ENCODE measurements at regions not wholly inside any gene's neighbourhood (a gene's known extent, or its start where the extent isn't known, plus 50 kb on each side); places are given as distances from the start of the nearest gene placed in this dataset.

GRCh38 chr18:34108206-34108605 is 116.5 kb downstream of the NOL4 start:
- TF ChIP-seq POLR2A (IDR thresholded peaks at IDR 0.05) (no peak), CTCF (IDR thresholded peaks at IDR 0.05) (no peak), POLR2AphosphoS5 (IDR thresholded peaks at IDR 0.05) (no peak)
